ENCODE measurements at regions not wholly inside any gene's neighbourhood (a gene's known extent, or its start where the extent isn't known, plus 50 kb on each side); places are given as distances from the start of the nearest gene placed in this dataset.

DNA sequence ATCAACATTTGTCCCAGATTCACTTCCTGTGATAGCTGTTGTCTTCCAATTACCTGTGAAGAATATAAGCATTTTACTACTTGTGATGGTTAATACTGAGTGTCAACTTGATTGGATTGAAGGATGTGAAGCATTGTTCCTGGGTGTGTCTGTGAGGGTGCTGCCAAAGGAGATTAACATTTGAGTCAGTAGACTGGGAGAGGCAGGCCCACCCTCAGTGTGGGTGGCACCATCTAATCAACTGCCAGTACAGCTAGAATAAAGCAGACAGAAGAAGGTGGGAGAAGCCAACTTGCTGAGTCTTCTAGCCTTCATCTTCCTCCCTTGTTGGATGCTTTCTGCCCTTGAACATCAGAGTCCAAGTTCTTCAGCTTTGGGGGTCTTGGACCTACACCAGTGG lies 660.4 kb upstream of the GOT2 start:
- no peaks in the 10 kb centered on the region for H4K20me1 ChIP-seq (ENCODE audit: insufficient read depth)
- no peaks in the 10 kb centered on the region for H3K36me3 ChIP-seq (ENCODE audit: insufficient read depth, low read length)
- H3K9ac ChIP-seq (ENCODE audit: low read length): no peak overlapping the region
- no peak overlapping the region for H3K4me2 ChIP-seq (ENCODE audit: low read length)
- H3K27me3 ChIP-seq (ENCODE audit: insufficient read depth, low read depth, low read length): no peaks in the 10 kb centered on the region
- H3K4me3 ChIP-seq (ENCODE audit: low read length): no peak overlapping the region
- H3K9me3 ChIP-seq (ENCODE audit: low read length): no peaks in the 10 kb centered on the region
- TF ChIP-seq MXI1 (conservative IDR thresholded peaks at IDR 0.05; ENCODE audit: poor library complexity, severe bottlenecking) (no peak), SMC3 (conservative IDR thresholded peaks at IDR 0.05; ENCODE audit: poor library complexity) (no peak), EZH2 (IDR thresholded peaks at IDR 0.05; ENCODE audit: borderline replicate concordance, insufficient read depth, low read length, poor library complexity, severe bottlenecking) (no peak), POLR2AphosphoS5 (IDR thresholded peaks at IDR 0.05) (no peak), REST (IDR thresholded peaks at IDR 0.05; ENCODE audit: borderline replicate concordance) (no peak), RAD21 (conservative IDR thresholded peaks at IDR 0.05) (no peak), EP300 (conservative IDR thresholded peaks at IDR 0.05; ENCODE audit: poor library complexity, severe bottlenecking) (no peak), TAF1 (IDR thresholded peaks at IDR 0.05; ENCODE audit: low read depth) (no peak)
- TF ChIP-seq, protein P1, sequence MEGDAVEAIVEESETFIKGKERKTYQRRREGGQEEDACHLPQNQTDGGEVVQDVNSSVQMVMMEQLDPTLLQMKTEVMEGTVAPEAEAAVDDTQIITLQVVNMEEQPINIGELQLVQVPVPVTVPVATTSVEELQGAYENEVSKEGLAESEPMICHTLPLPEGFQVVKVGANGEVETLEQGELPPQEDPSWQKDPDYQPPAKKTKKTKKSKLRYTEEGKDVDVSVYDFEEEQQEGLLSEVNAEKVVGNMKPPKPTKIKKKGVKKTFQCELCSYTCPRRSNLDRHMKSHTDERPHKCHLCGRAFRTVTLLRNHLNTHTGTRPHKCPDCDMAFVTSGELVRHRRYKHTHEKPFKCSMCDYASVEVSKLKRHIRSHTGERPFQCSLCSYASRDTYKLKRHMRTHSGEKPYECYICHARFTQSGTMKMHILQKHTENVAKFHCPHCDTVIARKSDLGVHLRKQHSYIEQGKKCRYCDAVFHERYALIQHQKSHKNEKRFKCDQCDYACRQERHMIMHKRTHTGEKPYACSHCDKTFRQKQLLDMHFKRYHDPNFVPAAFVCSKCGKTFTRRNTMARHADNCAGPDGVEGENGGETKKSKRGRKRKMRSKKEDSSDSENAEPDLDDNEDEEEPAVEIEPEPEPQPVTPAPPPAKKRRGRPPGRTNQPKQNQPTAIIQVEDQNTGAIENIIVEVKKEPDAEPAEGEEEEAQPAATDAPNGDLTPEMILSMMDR (IDR thresholded peaks at IDR 0.05; ENCODE audit: poor library complexity, severe bottlenecking): no peak
- H3F3A ChIP-seq (ENCODE audit: insufficient read depth, low read length, poor library complexity, severe bottlenecking): no peaks in the 10 kb centered on the region
- no peaks in the 10 kb centered on the region for H3K79me2 ChIP-seq (replicated peaks; ENCODE audit: insufficient read depth, low read length)
- H2AFZ ChIP-seq (ENCODE audit: low read depth, low read length): no peak overlapping the region
- H3K27ac ChIP-seq (ENCODE audit: low read length): no peak overlapping the region
- H3K9me2 ChIP-seq (ENCODE audit: insufficient read depth, low read length): no peaks in the 10 kb centered on the region

DNA sequence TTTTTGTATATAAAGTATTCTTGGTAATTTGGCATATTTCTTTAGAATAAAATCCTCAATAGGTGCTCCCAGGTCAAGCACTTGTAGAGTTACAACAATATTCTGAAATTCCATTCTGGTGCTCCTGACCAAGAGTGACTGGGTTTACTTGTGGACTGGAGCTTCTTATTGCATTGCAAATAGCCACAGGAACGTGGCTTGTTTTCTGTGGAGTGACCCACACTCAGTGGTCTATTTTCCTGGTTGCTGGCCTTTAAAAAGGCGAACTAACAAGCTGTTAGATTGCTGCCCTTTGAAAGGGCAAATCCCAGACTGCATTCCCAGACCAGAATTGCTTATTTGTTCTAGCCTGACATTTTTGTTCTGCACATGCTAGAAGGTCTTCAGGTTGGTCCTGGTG lies 658.8 kb upstream of the GOT2 start:
- no peak overlapping the region for H3K9ac ChIP-seq (ENCODE audit: low read length)
- no peaks in the 10 kb centered on the region for H3K9me2 ChIP-seq (ENCODE audit: insufficient read depth, low read length)
- H3K9me3 ChIP-seq (ENCODE audit: low read length): no peaks in the 10 kb centered on the region
- no peaks in the 10 kb centered on the region for H3K36me3 ChIP-seq (ENCODE audit: insufficient read depth, low read length)
- no peak for TF ChIP-seq EZH2 (IDR thresholded peaks at IDR 0.05; ENCODE audit: borderline replicate concordance, insufficient read depth, low read length, poor library complexity, severe bottlenecking)
- no peak for TF ChIP-seq POLR2AphosphoS5 (IDR thresholded peaks at IDR 0.05)
- no peak for TF ChIP-seq RAD21 (conservative IDR thresholded peaks at IDR 0.05)
- TF ChIP-seq REST (IDR thresholded peaks at IDR 0.05; ENCODE audit: borderline replicate concordance): no peak
- TF ChIP-seq, protein P1 (IDR thresholded peaks at IDR 0.05; ENCODE audit: poor library complexity, severe bottlenecking): no peak
- no peak for TF ChIP-seq EP300 (conservative IDR thresholded peaks at IDR 0.05; ENCODE audit: poor library complexity, severe bottlenecking)
- TF ChIP-seq MXI1 (conservative IDR thresholded peaks at IDR 0.05; ENCODE audit: poor library complexity, severe bottlenecking): no peak
- no peak for TF ChIP-seq SMC3 (conservative IDR thresholded peaks at IDR 0.05; ENCODE audit: poor library complexity)
- TF ChIP-seq TAF1 (IDR thresholded peaks at IDR 0.05; ENCODE audit: low read depth): no peak
- H4K20me1 ChIP-seq (ENCODE audit: insufficient read depth): no peaks in the 10 kb centered on the region
- H3K79me2 ChIP-seq (replicated peaks; ENCODE audit: insufficient read depth, low read length): no peaks in the 10 kb centered on the region
- no peak overlapping the region for H3K27ac ChIP-seq (ENCODE audit: low read length)
- H2AFZ ChIP-seq (ENCODE audit: low read depth, low read length): no peak overlapping the region
- no peaks in the 10 kb centered on the region for H3F3A ChIP-seq (ENCODE audit: insufficient read depth, low read length, poor library complexity, severe bottlenecking)
- no peak overlapping the region for H3K4me2 ChIP-seq (ENCODE audit: low read length)
- H3K27me3 ChIP-seq (ENCODE audit: insufficient read depth, low read depth, low read length): no peaks in the 10 kb centered on the region
- H3K4me3 ChIP-seq (ENCODE audit: low read length): no peak overlapping the region

All from neural cell (in vitro differentiated cells).